ENCODE measurements at regions not wholly inside any gene's neighbourhood (a gene's known extent, or its start where the extent isn't known, plus 50 kb on each side); places are given as distances from the start of the nearest gene placed in this dataset.

- TF ChIP-seq EZH2 (IDR thresholded peaks at IDR 0.05; ENCODE audit: insufficient read depth, low read length) = no peak
- TF ChIP-seq, protein P1, sequence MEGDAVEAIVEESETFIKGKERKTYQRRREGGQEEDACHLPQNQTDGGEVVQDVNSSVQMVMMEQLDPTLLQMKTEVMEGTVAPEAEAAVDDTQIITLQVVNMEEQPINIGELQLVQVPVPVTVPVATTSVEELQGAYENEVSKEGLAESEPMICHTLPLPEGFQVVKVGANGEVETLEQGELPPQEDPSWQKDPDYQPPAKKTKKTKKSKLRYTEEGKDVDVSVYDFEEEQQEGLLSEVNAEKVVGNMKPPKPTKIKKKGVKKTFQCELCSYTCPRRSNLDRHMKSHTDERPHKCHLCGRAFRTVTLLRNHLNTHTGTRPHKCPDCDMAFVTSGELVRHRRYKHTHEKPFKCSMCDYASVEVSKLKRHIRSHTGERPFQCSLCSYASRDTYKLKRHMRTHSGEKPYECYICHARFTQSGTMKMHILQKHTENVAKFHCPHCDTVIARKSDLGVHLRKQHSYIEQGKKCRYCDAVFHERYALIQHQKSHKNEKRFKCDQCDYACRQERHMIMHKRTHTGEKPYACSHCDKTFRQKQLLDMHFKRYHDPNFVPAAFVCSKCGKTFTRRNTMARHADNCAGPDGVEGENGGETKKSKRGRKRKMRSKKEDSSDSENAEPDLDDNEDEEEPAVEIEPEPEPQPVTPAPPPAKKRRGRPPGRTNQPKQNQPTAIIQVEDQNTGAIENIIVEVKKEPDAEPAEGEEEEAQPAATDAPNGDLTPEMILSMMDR (IDR thresholded peaks at IDR 0.05; ENCODE audit: insufficient read depth, low read depth, low read length) = no peak
These were observed 58.8 kb downstream of the CCER1 start for GRCh38 chr12:90896164-90896563.
